Osteocyte (in vitro differentiated cells): ENCODE measurements at regions not wholly inside any gene's neighbourhood (a gene's known extent, or its start where the extent isn't known, plus 50 kb on each side); places are given as distances from the start of the nearest gene placed in this dataset.

Experiments
- DNase-seq: peaks from one replicate; pipeline ENCODE4 v3.0.0; 2021; ENCODE audit warnings: mixed read lengths; ENCODE audit not compliant: unreplicated experiment; ENCODE audit errors: extremely low spot score
- H3K27ac Mint-ChIP-seq: one replicate; pipeline ENCODE4 v1.8.0; 2021; ENCODE audit warnings: mild to moderate bottlenecking, mixed read lengths; ENCODE audit not compliant: unreplicated experiment
- H3K27me3 Mint-ChIP-seq: one replicate; pipeline ENCODE4 v1.8.0; 2021; ENCODE audit warnings: mixed read lengths; ENCODE audit not compliant: unreplicated experiment
- H3K36me3 Mint-ChIP-seq: one replicate; pipeline ENCODE4 v1.8.0; 2021; ENCODE audit warnings: mixed read lengths; ENCODE audit not compliant: unreplicated experiment
- H3K4me1 Mint-ChIP-seq: one replicate; pipeline ENCODE4 v1.8.0; 2021; ENCODE audit warnings: mixed read lengths; ENCODE audit not compliant: unreplicated experiment
- H3K4me3 Mint-ChIP-seq: one replicate; pipeline ENCODE4 v1.8.0; 2021; ENCODE audit warnings: mild to moderate bottlenecking, moderate library complexity, mixed read lengths; ENCODE audit not compliant: unreplicated experiment
- H3K9me3 Mint-ChIP-seq: one replicate; pipeline ENCODE4 v1.8.0; 2021; ENCODE audit warnings: mixed read lengths; ENCODE audit not compliant: unreplicated experiment
- CTCF ChIP-seq: fragments of 200-600 bp; sonication (generic); IDR thresholded peaks from 2 replicates; pipeline ENCODE4 v1.5.0; 2021; ENCODE audit warnings: antibody characterized with exemption, mild to moderate bottlenecking, moderate library complexity

GRCh38 chr18:42619771-42620170 lies 495.7 kb downstream of the RIT2 start:
- H3K27ac Mint-ChIP-seq, result no peak overlapping the region
- DNase-seq, result no peak
- no peaks in the 10 kb centered on the region for H3K36me3 Mint-ChIP-seq
- H3K4me1 Mint-ChIP-seq, result no peaks in the 10 kb centered on the region
- H3K27me3 Mint-ChIP-seq, result no peaks in the 10 kb centered on the region
- H3K4me3 Mint-ChIP-seq, result no peak overlapping the region
- no peak for TF ChIP-seq CTCF
- no peaks in the 10 kb centered on the region for H3K9me3 Mint-ChIP-seq

GRCh38 chr18:42620657-42621056 lies 494.8 kb downstream of the RIT2 start:
- Mint-ChIP-seq H3K4me1 (no peaks in the 10 kb centered on the region), H3K36me3 (no peaks in the 10 kb centered on the region), H3K27me3 (no peaks in the 10 kb centered on the region), H3K9me3 (no peaks in the 10 kb centered on the region), H3K27ac (no peak overlapping the region), H3K4me3 (no peak overlapping the region)
- no peak for TF ChIP-seq CTCF
- DNase-seq, result no peak

- Mint-ChIP-seq H3K36me3 (no peaks in the 10 kb centered on the region), H3K9me3 (no peaks in the 10 kb centered on the region), H3K27ac (no peak overlapping the region), H3K4me3 (no peak overlapping the region), H3K4me1 (no peaks in the 10 kb centered on the region), H3K27me3 (no peaks in the 10 kb centered on the region)
- no peak for DNase-seq
- no peak for TF ChIP-seq CTCF
These were observed 491.6 kb downstream of the RIT2 start for GRCh38 chr18:42623935-42624334.

GRCh38 chr18:42632801-42633200 lies 482.7 kb downstream of the RIT2 start:
- no peak for TF ChIP-seq CTCF
- no peaks in the 10 kb centered on the region for H3K27me3 Mint-ChIP-seq

GRCh38 chr18:42635378-42636048 lies 480.0 kb downstream of the RIT2 start:
- no peak overlapping the region for H3K27ac Mint-ChIP-seq
- H3K9me3 Mint-ChIP-seq, result no peaks in the 10 kb centered on the region
- H3K36me3 Mint-ChIP-seq, result no peaks in the 10 kb centered on the region

More at GRCh38 chr18:42632801-42633200, 482.7 kb downstream of the RIT2 start:
- no peak overlapping the region for H3K27ac Mint-ChIP-seq
- H3K4me3 Mint-ChIP-seq, result no peak overlapping the region
- H3K4me1 Mint-ChIP-seq, result no peaks in the 10 kb centered on the region
- H3K9me3 Mint-ChIP-seq, result no peaks in the 10 kb centered on the region
- no peaks in the 10 kb centered on the region for H3K36me3 Mint-ChIP-seq
- no peak for DNase-seq

More at GRCh38 chr18:42635378-42636048, 480.0 kb downstream of the RIT2 start:
- H3K4me1 Mint-ChIP-seq, result no peaks in the 10 kb centered on the region
- H3K4me3 Mint-ChIP-seq, result no peak overlapping the region
- H3K27me3 Mint-ChIP-seq, result no peaks in the 10 kb centered on the region
- TF ChIP-seq CTCF, result no peak
- no peak for DNase-seq
